Stimulated activated CD8-positive, alpha-beta memory T cell treated with anti-CD3 and anti-CD28 coated beads, Interleukin-2, amount 100 ng/mL, for 48 hours (primary cell): ENCODE measurements at regions not wholly inside any gene's neighbourhood (a gene's known extent, or its start where the extent isn't known, plus 50 kb on each side); places are given as distances from the start of the nearest gene placed in this dataset.

ENCODE experiments used
- DNase-seq, 2 donors: peaks; one replicate each; pipeline ENCODE4 v3.0.0-alpha.2; 2020; ENCODE audit warnings: low read depth in 2 of 2

DNA sequence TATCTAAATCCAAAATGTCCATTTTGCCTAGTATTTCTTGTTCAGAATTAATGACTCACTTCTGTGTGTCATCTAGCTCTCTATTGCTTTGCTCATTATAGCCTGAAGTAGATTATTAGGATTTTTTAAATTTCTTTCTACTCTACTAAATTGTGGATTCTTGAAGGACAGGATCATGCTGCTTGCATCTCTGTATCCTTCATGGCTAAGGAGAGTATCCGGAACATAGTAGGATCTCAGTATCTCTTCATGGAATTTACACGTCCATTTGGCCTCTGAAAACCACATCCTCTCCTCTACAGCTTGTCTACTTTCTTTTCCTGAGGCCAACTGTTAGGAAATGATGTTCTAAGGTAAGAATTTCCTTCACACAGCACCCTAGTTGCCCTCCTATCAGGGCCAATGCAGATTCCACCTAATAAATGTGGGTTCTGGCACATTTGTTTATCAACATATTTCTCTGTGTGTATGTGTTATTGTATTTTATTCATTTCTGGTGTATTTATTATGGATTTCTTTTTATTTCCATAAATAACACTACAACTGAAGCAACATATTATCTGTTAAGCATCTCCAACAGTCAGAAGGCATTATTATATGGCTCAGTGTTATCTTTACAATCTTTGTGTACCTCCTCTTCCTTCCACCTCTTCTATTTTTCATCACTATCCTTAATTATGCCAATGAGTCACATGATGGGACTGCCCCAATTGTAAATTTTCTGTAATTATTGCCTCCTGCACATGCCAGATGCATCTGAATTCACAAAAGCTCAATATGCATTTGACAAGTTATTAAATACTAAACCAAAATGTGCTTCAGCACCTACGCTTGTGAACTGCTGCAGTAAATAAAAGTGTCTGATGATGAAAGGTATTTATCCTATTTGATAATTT, 557.8 kb upstream of the TLE4 start:
- DNase-seq: no peak

DNA sequence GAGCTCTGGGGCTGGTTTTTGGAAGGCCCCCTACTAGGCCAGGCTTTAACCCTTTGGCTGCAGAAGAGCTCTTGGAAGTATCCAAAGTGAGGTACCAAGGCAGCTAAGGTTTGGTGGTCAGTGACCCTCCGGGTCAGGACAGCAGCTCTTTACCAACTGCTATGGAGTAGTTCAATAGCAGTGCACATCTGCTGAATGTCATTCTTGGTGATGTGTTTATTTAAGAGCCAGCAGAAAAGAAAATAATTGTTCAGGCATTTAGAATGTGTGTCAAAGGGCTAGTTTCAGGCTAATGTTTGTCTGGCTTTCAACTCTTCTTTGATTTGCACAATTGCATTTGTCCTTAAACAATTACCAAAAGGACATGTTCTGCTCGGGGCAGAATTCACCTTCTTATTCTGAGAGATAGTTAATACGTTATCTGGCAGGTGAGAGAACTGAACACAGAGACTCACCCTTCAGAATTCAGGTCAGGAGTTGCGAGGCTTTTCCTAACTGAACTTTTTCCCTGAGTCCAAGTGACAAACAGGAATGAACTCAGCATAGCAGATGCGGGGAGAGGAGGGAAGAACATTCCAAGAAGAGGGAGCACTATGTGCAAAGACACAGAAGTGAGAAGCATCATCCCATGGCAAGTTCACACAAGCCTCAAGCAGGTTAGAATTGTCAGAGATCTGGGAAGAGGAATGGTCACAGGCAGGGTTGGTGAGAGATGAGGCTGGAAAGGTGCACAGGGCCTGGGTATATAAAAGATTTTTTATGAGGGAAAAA, 556.7 kb upstream of the TLE4 start:
- DNase-seq: no peak

DNA sequence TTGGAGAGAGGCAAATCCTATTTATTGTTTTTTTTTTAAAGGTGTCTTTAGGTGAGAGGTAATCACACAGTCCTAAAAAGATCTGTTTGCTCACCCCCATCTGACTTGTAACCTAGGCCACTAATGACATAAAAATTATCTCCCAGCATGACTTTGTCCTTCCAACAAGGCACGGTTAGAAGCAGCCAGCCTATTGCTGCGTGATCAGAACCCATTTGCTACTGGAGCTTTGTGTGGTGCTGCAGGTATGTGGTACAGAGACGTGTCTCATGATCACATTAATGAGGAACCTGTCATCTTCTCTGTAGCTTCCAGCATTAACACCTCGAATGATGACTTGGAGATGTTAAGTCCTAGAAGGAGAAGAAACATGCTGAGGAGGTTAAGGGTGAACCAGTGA, 555.8 kb upstream of the TLE4 start:
- no peak for DNase-seq

DNA sequence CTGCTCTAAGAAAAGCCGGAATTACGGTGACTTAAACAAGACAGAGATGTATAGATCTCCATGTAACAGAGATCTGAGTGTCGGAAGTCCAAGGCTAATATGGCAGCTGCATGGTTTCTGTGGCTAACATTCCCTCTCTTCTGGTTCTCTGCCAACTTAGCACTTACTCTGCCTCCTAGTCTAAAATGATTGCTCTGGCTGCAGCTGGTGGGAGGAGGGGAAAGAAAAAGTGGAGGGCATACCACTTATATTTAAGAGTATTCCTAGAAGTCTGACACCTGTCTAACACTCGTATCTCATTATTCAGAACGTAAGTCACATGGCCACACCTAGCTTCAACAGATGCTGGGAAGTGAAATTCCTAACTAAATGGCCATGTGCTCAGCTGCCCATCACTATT, 551.5 kb upstream of the TLE4 start:
- DNase-seq: no peak

DNA sequence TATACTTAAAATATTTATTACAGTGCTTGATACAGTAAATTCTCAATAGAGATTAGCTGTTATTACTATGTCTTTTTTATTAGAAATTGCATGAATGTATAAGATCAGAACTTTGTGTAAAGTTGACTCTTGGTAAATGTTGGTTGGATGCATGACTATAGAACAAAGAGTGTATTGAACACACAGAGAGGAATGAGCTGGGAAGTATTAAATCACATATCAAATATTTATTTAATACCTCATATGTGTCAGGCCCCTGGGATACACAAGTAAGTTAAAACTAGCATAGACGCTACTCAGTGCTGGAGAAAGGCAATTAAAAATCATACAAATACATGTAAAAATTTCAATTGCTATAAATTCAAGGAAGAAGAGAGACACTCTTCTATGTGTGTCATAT, 550.7 kb upstream of the TLE4 start:
- DNase-seq: no peak

DNA sequence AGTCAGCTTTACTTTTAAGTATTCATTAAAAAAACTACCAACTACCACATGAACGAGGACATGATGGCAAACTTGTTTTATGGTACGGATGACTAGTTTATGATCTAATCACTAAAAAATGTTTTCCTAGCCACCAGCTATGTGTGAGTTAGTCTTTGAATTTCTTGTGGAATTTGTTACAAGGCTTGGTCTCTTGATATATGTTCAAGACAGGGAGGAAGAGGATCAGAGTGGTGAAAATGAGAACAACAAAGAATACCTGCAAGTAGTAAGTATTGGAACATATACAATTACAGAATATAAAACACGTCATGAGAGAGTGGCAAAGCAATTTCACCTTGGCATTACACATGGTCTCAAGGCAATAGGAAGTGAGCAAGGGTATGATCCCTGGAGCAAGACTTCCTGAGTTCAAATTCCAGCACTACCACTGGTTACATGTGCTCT, 548.6 kb upstream of the TLE4 start:
- DNase-seq: no peak

DNA sequence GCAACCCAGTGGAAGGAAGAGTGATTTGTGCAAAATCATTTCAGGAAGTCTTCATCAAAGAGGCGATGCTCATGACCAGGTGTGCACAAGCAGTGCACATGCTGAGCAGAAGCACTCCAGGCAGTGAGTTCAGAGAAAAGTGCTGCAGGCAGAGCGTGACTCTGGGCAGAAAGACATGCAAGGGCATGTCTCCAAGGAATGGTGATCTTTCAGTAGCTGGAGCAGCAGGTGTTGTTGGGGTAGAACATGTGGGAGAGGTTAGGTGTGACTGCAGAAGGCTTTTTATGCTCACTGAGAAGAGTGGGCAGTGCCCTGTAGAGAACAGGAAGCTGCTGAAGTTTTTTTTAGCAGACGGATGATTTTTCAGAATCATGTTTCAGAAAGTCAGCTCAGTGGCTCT, 545.4 kb upstream of the TLE4 start:
- no peak for DNase-seq

DNA sequence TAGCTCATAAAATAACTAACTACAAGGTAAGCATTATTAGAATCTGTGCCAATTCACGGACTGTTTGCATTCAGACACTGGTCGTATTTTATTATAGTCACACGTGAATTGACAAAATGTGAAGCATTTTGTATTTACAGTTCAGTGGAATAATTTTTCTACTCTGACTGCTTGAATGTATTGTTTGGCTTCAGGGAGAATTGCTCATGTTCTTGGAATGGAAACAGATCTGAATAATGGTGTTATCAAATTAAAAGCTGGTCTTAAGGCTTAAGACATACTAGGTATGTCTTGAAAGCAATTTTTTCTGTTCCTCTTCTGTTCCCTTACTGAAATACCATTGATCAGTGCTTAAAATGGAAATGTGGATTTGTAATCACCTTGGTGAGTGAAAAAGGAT, 543.7 kb upstream of the TLE4 start:
- DNase-seq: no peak

DNA sequence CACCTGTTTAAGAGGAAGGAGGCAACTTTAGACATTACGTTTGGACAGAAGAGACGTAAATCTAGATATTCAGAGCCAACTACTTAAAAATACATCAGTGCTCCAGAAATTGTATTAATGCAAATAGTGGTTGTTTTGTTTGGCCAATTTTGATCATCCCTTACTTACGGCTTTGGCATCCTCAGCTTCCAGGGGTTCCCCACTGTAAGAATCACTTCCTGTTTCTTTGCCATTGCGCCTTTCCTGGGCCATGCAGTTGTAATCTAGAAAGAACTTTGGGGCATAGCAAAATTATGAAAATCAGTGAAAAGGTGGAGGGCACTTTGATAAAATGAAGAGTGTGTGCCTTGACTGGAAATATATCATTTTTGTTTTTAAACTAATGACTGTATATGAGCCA, 537.2 kb upstream of the TLE4 start:
- no peak for DNase-seq

DNA sequence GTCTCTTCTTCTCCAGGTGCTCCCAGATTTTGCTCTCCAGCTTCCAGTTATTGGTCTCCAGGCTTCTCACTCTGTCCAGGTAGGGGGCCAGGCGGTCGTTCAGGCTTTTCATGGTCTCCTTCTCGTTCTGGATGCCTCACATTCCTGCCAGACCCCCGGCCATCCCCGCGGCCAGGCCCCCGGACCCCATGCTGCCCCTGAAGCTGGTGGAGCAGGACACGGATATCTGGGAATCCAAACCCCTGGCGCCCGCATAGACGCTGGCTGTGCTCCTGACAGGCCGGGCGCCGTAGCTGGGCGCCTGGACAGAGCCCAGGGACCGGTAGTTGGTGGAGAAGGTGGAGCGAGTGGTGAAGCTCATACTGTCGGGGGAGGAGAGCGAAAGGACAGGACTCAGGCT, 534.4 kb upstream of the TLE4 start:
- DNase-seq: no peak

DNA sequence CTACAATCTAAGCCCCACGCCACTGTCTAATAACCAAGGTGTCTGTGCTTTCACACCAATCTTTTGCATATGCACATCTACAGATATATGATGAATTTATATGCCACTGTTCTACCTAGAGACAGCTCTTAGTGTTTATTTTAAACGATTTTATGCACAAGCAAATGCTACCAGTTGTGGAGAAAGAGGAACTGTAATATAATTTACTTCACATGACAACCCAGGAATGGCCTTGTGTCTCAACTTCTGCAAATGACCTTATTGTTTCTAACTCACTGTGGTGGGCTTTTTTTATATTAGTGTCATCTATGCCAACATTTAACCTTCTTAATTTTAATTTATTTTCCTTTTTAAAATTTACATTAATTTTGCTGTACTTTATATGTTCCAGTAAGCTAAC, 531.1 kb upstream of the TLE4 start:
- DNase-seq: no peak

DNA sequence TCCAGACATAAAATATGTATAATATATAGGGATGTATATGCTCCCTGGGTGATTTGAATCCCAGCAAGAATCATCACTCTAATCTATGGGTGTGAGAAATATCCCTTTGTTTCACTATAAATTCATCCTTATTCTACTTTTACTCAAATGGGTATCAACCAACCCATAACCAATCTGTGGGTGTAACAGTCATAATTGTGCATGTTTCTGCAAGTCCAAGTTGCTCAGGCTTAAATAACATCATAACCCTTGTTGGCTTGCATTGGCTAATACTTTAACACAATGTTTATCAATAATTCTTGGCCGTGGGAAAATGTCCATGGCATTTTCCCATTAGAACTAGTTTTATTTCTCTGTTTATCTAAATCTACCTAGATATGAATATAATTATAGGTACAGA, 530.5 kb upstream of the TLE4 start:
- no peak for DNase-seq

DNA sequence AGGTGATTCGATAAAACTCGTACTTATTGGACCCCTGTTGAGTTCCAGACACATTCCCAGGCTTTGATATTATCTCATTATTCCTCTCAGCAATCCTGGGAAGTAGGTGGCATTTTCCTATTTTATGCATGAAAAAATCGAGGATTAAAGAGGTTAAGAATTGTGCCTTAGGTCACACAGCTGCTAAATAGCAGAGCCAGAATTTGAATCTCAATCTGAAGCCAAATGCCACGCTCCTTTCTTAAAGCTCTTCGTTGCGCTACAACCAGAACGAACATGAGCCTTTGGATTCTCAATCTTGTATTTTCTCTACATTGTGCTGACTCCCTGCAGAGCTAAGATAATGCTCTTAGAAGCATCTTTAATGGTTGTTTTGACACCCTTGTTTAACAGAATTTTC, 527.8 kb upstream of the TLE4 start:
- DNase-seq: no peak

DNA sequence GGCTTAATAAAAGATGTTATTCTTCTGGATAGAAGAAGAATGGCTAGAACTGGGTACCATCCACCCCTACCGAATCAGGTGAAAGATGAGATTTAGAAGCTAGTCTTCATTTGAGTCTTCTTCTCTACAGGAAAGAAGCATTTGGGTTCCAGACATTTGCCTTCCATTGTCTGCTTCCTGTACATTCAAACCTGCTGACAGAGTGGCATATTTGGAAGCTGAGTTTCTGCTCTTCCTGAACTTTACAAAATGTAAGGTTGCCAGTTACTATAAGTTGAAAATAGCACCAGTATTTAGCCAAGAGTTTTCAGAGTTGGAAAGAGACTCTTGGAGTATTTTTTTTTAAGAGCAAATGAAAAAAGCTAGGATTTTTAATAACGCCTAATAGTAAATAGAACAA, 525.4 kb upstream of the TLE4 start:
- DNase-seq: no peak

DNA sequence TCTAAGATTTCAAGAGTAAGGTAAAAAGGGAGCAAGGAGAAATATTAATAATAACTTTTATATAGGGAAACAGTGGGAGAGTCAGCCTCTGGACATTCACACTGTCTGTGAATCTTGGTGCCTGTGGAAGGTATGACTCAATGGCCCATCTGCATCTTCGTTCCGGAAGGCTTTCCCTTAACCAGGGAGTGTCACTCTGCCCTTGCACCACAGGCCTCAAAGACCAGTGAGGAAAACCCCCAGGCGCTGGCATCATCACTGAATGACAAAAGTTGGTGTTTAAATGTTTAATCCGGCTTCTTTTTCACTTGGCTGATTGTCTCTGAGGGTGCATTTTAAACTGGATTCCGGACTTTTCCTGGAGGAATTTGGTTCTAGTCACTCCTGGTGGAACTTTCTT, 522.4 kb upstream of the TLE4 start:
- no peak for DNase-seq

DNA sequence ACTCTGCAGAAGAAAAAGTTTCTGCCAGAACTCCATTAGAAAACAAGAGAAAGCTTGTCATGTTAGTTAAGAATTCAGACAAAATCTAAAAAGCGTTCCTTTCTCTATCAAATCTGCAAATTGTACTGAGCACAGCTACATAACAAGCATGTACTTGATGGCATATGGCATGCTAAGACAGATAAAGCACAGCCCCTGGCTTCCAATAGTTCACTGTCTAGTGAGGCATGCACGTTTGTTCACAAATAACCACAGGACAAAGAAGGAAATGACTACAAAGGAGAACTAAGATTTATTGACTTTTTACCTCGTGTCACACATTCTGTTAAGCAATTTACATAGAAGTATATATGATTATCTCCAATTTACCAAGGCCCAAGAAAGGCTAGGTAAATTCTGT, 518.2 kb upstream of the TLE4 start:
- no peak for DNase-seq

DNA sequence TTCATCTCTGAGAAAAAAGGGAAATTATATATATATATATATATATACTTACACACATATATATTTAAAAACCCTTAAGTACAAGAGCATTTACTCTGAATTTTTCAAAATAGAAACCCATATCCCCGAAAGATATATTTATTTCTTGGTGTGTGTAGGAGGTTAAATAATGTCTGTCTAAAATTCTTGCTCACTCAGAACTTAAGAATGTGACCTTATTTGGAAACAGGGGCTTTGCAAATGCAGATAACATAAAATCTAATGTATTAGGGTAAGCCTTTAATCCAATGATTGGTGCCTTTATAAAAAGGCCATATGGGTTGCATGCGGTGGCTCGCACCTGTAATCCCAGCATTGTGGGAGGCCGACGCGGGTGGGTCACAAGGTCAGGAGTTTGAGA, 517.3 kb upstream of the TLE4 start:
- DNase-seq: no peak

DNA sequence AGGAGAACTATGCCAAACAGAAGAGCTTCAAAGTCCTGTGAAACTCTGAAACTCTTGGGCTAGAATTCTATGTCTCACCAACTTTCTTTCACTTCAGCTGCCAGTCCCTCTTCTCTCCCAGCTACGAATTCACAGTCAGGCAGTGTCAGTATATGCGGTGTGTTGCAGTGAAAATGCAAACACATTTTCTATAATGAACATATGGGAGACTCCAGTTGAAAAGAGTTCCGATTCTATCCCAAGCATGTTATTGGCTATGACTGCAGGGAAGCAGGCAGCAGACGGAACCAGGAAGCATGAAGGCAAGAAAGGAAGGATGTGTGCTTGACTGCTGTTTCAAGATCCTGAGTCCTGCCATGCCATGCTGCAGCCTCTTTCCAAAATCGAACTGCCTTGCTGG, 515.7 kb upstream of the TLE4 start:
- DNase-seq: no peak

DNA sequence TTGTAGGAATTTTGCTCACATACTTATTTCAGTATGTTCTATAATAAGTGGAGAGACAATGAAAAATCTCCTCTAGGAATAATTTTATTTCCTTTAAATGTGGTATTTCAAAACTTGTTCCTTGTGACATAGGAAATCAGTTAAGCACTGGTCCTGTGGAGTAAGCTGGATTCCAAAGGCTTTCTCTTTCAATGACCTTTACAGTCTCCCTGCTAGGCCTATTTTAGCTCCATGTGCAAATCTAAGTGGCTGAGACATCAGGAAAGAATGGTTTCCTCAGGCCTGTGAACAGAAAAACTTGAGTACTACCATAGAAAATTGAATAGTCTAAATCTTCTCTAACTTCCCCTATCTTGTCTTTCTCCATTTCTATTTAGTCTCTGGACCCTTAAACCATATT, 514.2 kb upstream of the TLE4 start:
- DNase-seq: no peak

DNA sequence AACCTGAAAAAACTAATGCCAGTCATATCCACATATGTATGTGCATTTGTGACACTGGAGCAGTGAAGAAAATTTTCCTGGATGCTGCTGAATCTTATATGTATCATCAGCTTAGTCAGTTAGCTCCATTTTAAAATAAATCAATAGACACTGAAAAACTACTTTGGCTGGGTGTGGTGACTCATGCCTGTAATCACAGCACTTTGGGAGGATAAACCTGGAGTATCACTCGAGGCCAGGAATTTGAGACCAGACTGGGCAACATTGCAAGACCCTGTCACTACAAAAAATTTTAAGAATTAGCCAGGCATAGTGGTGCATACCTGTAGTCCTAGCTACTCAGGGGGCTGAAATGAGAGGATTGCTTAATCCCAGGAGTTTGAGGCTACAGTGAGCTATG, 511.0 kb upstream of the TLE4 start:
- DNase-seq: no peak

DNA sequence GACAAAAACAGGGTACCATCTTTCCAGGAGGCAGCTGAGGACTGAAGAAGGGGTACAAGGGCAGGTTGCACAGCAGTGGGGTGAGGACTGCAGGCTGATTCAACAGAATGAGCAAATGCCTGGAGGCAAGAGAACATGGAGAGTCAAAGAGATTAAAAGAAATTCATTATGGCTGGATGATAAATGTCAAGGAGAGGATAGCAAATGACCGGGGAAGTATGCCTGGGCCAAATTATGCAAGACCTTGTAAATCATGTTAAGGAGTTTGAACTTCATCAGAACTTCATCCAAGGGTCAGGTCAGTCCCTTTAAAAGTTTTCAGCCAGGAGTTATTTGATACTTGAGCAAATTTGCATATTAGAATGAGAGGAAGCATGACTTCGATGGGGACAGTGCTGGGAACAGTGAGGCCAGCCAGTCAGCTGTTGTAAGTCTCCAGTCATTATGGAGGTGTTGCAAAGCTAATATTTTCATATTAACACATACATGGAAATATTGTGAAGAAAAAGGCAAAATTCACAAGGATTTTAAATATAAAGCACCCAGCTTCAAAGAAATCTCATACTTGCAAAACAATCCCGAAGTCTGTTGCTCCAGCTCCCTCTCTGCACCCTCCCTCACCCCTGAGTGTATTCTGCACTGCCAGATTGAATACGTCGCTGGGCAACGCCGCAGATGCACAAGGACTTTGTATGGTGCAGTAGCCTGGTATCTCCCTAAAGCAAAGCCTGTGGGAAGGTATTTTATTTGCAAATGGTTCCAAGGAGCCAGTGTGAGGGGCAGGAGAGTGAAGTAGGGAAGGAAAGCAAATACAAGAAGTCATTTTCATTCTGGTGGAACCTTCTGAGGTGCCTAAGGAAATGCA, 509.8 kb upstream of the TLE4 start:
- DNase-seq: no peak

DNA sequence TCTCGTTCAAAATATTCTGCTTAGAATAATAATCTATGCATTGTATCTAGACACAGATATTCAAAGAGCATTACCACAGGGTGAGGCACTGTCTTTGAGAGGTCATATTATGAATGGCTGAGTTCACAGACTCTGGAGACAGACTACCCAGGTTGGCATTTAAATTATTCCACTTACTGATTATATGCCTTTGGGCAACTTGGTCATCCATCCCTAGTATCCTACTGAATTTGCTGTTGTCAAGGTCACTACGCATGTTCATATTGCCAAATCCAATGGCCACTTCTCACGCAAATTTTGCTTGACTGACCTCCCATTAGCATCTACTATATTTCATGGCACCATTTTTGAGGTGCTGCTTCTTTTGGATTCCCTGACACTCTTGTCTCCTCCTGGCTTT, 498.6 kb upstream of the TLE4 start:
- no peak for DNase-seq
